ENCODE measurements at regions not wholly inside any gene's neighbourhood (a gene's known extent, or its start where the extent isn't known, plus 50 kb on each side); places are given as distances from the start of the nearest gene placed in this dataset.

DNA sequence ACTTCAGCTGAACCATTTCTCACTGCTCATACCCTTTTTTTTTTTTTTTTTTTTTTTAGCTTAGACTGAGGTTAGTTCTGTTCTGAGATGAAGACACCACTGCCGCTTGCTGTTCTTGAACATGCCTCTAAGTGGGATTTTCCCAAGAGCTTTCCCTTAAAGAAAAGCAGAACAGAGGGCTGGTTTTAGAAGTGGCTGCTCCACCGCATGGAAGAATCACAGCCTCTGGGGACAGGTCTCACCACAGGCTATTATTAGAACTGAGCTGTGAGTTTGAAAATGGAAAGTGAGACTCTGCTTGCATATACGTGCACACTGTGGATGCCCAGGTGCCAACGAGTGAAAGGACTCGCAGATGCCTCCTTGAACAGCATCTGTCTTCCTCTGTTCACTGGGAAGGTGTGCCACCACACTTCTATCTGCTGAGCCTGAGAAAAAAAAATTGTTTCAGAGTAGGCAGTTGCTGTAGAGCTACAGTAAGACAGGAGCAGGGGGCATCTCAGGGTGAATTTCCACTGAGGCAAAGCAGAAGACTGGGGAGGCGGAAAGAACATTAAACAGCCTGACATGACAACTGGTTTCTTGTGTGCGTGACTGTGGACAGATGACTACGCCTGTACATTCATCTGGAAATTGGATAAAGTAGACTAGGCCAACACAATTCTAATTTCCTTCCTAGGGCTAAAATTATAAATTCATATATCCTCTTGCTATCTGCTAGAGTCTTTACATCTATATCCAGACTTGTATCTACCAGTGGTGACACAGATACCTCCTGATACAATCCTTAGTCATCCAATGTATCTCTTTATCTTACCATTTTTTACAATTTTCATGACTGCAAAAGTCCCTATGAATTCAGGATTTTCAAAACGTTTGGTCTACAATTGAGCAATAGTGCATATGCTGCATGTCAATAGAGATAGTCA lies 1045.7 kb upstream of the CELF4 start:
- FAIRE-seq, result no peak

DNA sequence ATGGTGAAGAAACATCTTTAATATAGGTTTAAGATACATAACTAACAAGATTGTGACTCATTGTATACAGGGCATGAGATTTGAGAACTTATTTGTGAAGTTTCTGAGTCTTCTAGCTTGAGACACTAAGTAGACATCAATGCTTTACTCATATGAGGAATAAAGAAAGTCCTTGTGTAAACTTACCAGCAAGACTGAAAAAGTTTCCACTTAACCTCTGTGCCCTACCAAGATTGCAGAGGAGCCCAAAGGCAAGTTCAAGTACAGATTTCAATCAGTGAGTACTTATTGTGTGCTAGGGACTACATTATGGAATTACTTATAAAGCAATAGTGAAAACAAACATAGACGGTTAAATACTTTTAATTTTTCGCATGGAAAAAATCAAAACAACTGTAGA lies 1041.2 kb upstream of the CELF4 start:
- Histone ChIP-seq H3K27me3 (ENCODE audit: control insufficient read depth, insufficient read depth, low read length) (no peaks in the 10 kb centered on the region), H3K9me3 (ENCODE audit: control insufficient read depth in 2 of 3, insufficient read depth in 1 of 3, low read length in 3 of 3) (no peaks in the 10 kb centered on the region), H3K4me3 (ENCODE audit: low read length in 3 of 3) (no peak overlapping the region), H3K9ac (ENCODE audit: low read length in 3 of 3) (no peak overlapping the region), H3K36me3 (ENCODE audit: control insufficient read depth in 2 of 3, insufficient read depth in 3 of 3, low read length in 3 of 3) (no peaks in the 10 kb centered on the region), H3K27ac (ENCODE audit: low read depth in 2 of 2, low read length in 2 of 2) (no peak overlapping the region), H3K4me1 (ENCODE audit: control insufficient read depth in 2 of 3, insufficient read depth in 2 of 3, low read depth in 1 of 3, low read length in 3 of 3) (no peaks in the 10 kb centered on the region)
- TF ChIP-seq, protein P1, sequence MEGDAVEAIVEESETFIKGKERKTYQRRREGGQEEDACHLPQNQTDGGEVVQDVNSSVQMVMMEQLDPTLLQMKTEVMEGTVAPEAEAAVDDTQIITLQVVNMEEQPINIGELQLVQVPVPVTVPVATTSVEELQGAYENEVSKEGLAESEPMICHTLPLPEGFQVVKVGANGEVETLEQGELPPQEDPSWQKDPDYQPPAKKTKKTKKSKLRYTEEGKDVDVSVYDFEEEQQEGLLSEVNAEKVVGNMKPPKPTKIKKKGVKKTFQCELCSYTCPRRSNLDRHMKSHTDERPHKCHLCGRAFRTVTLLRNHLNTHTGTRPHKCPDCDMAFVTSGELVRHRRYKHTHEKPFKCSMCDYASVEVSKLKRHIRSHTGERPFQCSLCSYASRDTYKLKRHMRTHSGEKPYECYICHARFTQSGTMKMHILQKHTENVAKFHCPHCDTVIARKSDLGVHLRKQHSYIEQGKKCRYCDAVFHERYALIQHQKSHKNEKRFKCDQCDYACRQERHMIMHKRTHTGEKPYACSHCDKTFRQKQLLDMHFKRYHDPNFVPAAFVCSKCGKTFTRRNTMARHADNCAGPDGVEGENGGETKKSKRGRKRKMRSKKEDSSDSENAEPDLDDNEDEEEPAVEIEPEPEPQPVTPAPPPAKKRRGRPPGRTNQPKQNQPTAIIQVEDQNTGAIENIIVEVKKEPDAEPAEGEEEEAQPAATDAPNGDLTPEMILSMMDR (IDR thresholded peaks at IDR 0.05; ENCODE audit: borderline replicate concordance, extremely low read depth, insufficient read depth), result no peak
- FAIRE-seq (no peak), DNase-seq (no peak)
- intact Hi-C loops (cut with DNase I), result no loop called here

More for the DNA sequence above, 1045.7 kb upstream of the CELF4 start:
- H3K4me3 ChIP-seq (ENCODE audit: low read length in 3 of 3), result no peak overlapping the region
- DNase-seq, result no peak
- no peaks in the 10 kb centered on the region for H3K4me1 ChIP-seq (ENCODE audit: control insufficient read depth in 2 of 3, insufficient read depth in 2 of 3, low read depth in 1 of 3, low read length in 3 of 3)
- intact Hi-C loops (cut with DNase I), result no loop called here
- no peaks in the 10 kb centered on the region for H3K9me3 ChIP-seq (ENCODE audit: control insufficient read depth in 2 of 3, insufficient read depth in 1 of 3, low read length in 3 of 3)
- no peaks in the 10 kb centered on the region for H3K27me3 ChIP-seq (ENCODE audit: control insufficient read depth, insufficient read depth, low read length)
- H3K36me3 ChIP-seq (ENCODE audit: control insufficient read depth in 2 of 3, insufficient read depth in 3 of 3, low read length in 3 of 3), result no peaks in the 10 kb centered on the region
- TF ChIP-seq, protein P1 (IDR thresholded peaks at IDR 0.05; ENCODE audit: borderline replicate concordance, extremely low read depth, insufficient read depth), result no peak
- no peak overlapping the region for H3K27ac ChIP-seq (ENCODE audit: low read depth in 2 of 2, low read length in 2 of 2)
- no peak overlapping the region for H3K9ac ChIP-seq (ENCODE audit: low read length in 3 of 3)

DNA sequence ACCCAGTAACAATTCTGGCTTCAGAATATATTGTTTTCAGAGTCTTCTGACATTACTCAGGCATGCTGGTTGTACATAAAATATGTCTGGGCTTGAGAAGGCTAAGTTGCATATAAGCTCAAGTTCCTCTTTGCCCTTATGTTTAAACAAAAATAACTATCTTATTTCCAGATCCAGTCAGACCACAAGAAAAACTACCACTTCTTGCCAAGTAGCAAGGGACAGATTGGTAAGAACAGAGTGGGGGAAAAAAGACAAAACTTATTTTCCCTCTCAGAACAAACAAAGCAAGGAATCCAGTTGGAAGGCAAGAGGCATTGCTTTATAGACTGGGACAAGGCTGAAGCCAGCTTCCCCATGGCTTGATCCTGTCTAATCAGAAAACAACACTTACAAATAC lies 1036.7 kb upstream of the CELF4 start:
- no peaks in the 10 kb centered on the region for H3K27me3 ChIP-seq (ENCODE audit: control insufficient read depth, insufficient read depth, low read length)
- H3K4me3 ChIP-seq (ENCODE audit: low read length in 3 of 3), result no peak overlapping the region
- TF ChIP-seq, protein P1 (IDR thresholded peaks at IDR 0.05; ENCODE audit: borderline replicate concordance, extremely low read depth, insufficient read depth), result no peak
- intact Hi-C loops (cut with DNase I), result no loop called here
- H3K9me3 ChIP-seq (ENCODE audit: control insufficient read depth in 2 of 3, insufficient read depth in 1 of 3, low read length in 3 of 3), result no peaks in the 10 kb centered on the region
- no peaks in the 10 kb centered on the region for H3K36me3 ChIP-seq (ENCODE audit: control insufficient read depth in 2 of 3, insufficient read depth in 3 of 3, low read length in 3 of 3)
- H3K9ac ChIP-seq (ENCODE audit: low read length in 3 of 3), result no peak overlapping the region
- no peak for DNase-seq
- no peak for FAIRE-seq
- no peaks in the 10 kb centered on the region for H3K4me1 ChIP-seq (ENCODE audit: control insufficient read depth in 2 of 3, insufficient read depth in 2 of 3, low read depth in 1 of 3, low read length in 3 of 3)
- no peak overlapping the region for H3K27ac ChIP-seq (ENCODE audit: low read depth in 2 of 2, low read length in 2 of 2)
